ENCODE measurements at regions not wholly inside any gene's neighbourhood (a gene's known extent, or its start where the extent isn't known, plus 50 kb on each side); places are given as distances from the start of the nearest gene placed in this dataset.

DNA sequence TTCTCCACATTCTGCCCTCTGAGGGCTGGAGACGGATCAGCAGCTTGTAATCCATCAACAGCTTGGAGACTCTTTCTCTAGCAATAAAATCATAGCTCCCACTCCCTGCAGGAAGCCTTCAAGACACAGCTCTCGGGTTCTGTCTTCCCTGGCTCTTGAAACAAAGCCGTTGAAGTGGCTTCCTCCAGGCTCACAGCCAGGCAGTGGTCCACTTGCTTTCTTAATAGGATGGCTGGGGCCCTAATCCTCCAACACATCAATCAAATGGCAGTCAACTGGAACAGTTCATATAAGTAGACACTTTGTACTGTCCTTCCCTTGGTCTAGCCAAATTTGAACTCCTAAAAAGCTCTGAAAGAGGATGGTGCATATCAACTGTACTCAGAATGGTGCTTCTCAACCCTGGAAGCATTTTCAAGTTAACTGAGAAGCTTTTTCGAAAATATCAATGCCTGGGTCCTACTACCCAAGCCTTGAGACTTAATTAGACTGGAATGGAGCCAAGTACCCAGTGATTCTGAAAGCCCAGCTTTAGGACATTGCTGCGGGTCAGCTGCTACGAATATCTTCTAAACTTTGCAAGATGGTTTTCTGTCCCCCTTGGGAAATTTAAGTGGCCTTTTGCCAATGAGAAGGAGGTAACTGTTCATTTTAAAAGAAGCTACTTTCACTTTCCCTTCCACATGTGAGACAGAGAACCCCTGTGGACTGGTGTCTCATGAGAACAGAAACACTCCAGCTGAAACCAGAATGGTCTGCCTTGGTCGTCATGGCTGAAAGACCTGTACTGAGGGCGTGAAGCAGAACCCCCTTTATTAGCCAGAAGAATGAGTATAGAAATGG lies 74.7 kb downstream of the SC5D start:
- H3K9ac ChIP-seq, result no peak overlapping the region
- no peaks in the 10 kb centered on the region for H3F3A ChIP-seq (replicated peaks; ENCODE audit: insufficient read depth)
- H3K27ac ChIP-seq (ENCODE audit: low read depth in 2 of 2, low read length in 1 of 2), result no peak overlapping the region
- H3K79me2 ChIP-seq (ENCODE audit: insufficient read depth), result no peaks in the 10 kb centered on the region
- ChIA-PET CTCF (no interaction called here), POLR2A (no interaction called here)
- H4K20me1 ChIP-seq (ENCODE audit: insufficient read depth), result no peaks in the 10 kb centered on the region
- no peaks in the 10 kb centered on the region; the same call in 1 of the 2 replicates for H3K27me3 ChIP-seq (ENCODE audit: insufficient read depth)
- DNase-seq, result no peak
- no peak overlapping the region for H2AFZ ChIP-seq (ENCODE audit: low read depth)
- no peaks in the 10 kb centered on the region for H3K4me1 ChIP-seq (ENCODE audit: control insufficient read depth in 1 of 2, insufficient read depth in 2 of 2, low read depth in 1 of 2, low read length in 1 of 2)
- H3K9me3 ChIP-seq, result no peaks in the 10 kb centered on the region
- no peaks in the 10 kb centered on the region for H3K36me3 ChIP-seq (replicated peaks in 1 of 2; ENCODE audit: control insufficient read depth in 1 of 2, insufficient read depth in 2 of 2, low read length in 1 of 2)
- H3K9me2 ChIP-seq, result no peaks in the 10 kb centered on the region
- 40% methylated on average over 8 of the region's 8 CpGs for WGBS (ENCODE audit: low lambda C conversion rate)
- no peak overlapping the region for H3K4me2 ChIP-seq
- TF ChIP-seq JUND (IDR thresholded peaks at IDR 0.05) (no peak), ELF1 (IDR thresholded peaks at IDR 0.05) (no peak), RCOR1 (IDR thresholded peaks at IDR 0.05; ENCODE audit: low read length) (no peak), TEAD4 (IDR thresholded peaks at IDR 0.05; ENCODE audit: borderline replicate concordance, insufficient read depth) (no peak), REST (IDR thresholded peaks at IDR 0.05; ENCODE audit: low read depth, low read length) (no peak), MXI1 (IDR thresholded peaks at IDR 0.05; ENCODE audit: low read depth, low read length) (no peak), YY1 (IDR thresholded peaks at IDR 0.05; ENCODE audit: low read depth) (no peak), FOSL2 (IDR thresholded peaks at IDR 0.05; ENCODE audit: borderline replicate concordance, low read depth) (no peak), FOXJ3 (CRISPR knock-in tag; IDR thresholded peaks at IDR 0.05) (no peak), MEF2A (IDR thresholded peaks at IDR 0.05; ENCODE audit: borderline replicate concordance, low read depth) (no peak), POLR2AphosphoS5 (IDR thresholded peaks at IDR 0.05; ENCODE audit: low read depth, low read length) (no peak), USF1 (IDR thresholded peaks at IDR 0.05; ENCODE audit: borderline replicate concordance, low read depth) (no peak), MAX (IDR thresholded peaks at IDR 0.05; ENCODE audit: low read depth) (no peak), RXRA (IDR thresholded peaks at IDR 0.05; ENCODE audit: borderline replicate concordance, low read depth) (no peak), RFX5 (IDR thresholded peaks at IDR 0.05; ENCODE audit: low read length) (no peak), GATA2 (CRISPR knock-in tag; IDR thresholded peaks at IDR 0.05) (no peak), NFIC (IDR thresholded peaks at IDR 0.05; ENCODE audit: borderline replicate concordance) (no peak), FOXM1 (IDR thresholded peaks at IDR 0.05; ENCODE audit: low read depth) (no peak)
- TF ChIP-seq, protein P1, sequence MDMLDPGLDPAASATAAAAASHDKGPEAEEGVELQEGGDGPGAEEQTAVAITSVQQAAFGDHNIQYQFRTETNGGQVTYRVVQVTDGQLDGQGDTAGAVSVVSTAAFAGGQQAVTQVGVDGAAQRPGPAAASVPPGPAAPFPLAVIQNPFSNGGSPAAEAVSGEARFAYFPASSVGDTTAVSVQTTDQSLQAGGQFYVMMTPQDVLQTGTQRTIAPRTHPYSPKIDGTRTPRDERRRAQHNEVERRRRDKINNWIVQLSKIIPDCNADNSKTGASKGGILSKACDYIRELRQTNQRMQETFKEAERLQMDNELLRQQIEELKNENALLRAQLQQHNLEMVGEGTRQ (IDR thresholded peaks at IDR 0.05; ENCODE audit: borderline replicate concordance, low read depth, low read length), result no peak
- H3K4me3 ChIP-seq (ENCODE audit: low read depth in 2 of 2, low read length in 1 of 2), result no peak overlapping the region

All from SK-N-SH (cell line).